OCI-LY3 (cell line): ENCODE measurements at regions not wholly inside any gene's neighbourhood (a gene's known extent, or its start where the extent isn't known, plus 50 kb on each side); places are given as distances from the start of the nearest gene placed in this dataset.

Experiments
- H2AFZ ChIP-seq: fragments of 200-600, 300-600 bp; shearing (Covaris generic); 2 replicates; pipeline ENCODE4 v1.6.0; 2014; ENCODE audit warnings: antibody characterized with exemption, low read depth, low read length
- H3K27ac ChIP-seq: fragments of 200-600, 300-600 bp; sonication (generic); 2 replicates; pipeline ENCODE4 v1.5.1; 2014; ENCODE audit warnings: mild to moderate bottlenecking, low read length, moderate library complexity, mixed read lengths
- H3K27me3 ChIP-seq: fragments of 200-600, 300-600 bp; sonication (generic); 2 replicates; pipeline ENCODE4 v1.6.1; 2014; ENCODE audit warnings: low read depth, low read length, mixed read lengths
- H3K36me3 ChIP-seq: fragments of 200-600, 300-600 bp; sonication (generic); replicated peaks from 2 replicates; pipeline ENCODE3; 2014; ENCODE audit warnings: low read depth, low read length, mixed read lengths
- H3K4me1 ChIP-seq: fragments of 300-600, 200-600 bp; sonication (generic); 2 replicates; pipeline ENCODE4 v1.6.1; 2014; ENCODE audit warnings: low read length, mixed read lengths
- H3K4me2 ChIP-seq: fragments of 200-600, 300-600 bp; sonication (generic); 2 replicates; pipeline ENCODE4 v1.6.1; 2014; ENCODE audit warnings: low read length, mixed read lengths
- H3K4me3 ChIP-seq: fragments of 300-600, 200-600 bp; sonication (generic); 2 replicates; pipeline ENCODE4 v1.5.1; 2014; ENCODE audit warnings: antibody characterized with exemption, mild to moderate bottlenecking, low read length, moderate library complexity
- H3K79me2 ChIP-seq: fragments of 300-600, 200-600 bp; shearing (Covaris generic); 2 replicates; pipeline ENCODE4 v1.6.1; 2014; ENCODE audit warnings: mild to moderate bottlenecking, low read length, mixed read lengths
- H3K9ac ChIP-seq: fragments of 300-600, 200-600 bp; shearing (Covaris generic); 2 replicates; pipeline ENCODE4 v1.6.0; 2014; ENCODE audit warnings: mild to moderate bottlenecking, low read length, moderate library complexity
- H3K9me3 ChIP-seq: fragments of 200-600, 300-600 bp; shearing (Covaris generic); 2 replicates; pipeline ENCODE4 v1.6.1; 2014; ENCODE audit warnings: low read length, mixed read lengths; ENCODE audit not compliant: insufficient read depth
- H4K20me1 ChIP-seq: fragments of 200-600, 300-600 bp; sonication (generic); 2 replicates; pipeline ENCODE4 v1.6.1; 2016; ENCODE audit warnings: low read length, mixed read lengths; ENCODE audit not compliant: insufficient read depth
- EZH2phosphoT487 ChIP-seq: fragments of 200-600 bp; shearing (Covaris generic); IDR thresholded peaks from 2 replicates; pipeline ENCODE4 v1.6.1; 2018; ENCODE audit warnings: antibody characterized with exemption, mixed run types, low read depth
- TF ChIP-seq, protein P1 (sequence below): fragments of 200-600, 300-600 bp; sonication (generic); IDR thresholded peaks from 2 replicates; pipeline ENCODE4 v1.5.1; 2014; ENCODE audit warnings: antibody characterized with exemption, low read length, low read depth

DNA sequence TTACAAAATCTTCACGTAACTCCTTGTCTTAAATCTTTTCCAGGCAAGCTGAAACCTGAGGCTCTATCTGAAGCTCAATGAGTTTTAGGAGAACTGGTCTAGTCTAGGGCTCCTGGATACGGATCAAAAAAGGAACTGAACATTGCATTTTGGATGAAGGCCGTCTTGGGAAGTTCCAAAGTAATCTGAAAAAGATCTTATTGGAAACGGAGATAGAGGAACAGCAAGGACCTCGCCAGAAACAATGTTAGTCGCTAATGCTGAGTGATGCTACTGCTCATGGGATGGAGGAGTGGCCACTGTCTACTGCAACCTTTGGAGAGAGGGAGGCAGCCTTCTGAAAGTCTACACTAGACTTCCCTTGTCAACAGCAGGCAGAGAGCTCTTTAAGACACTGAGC is 91.4 kb upstream of the ATXN1 start:
- Histone ChIP-seq H3K27me3 (no peaks in the 10 kb centered on the region), H3K9me3 (no peaks in the 10 kb centered on the region), H3K4me2 (no peak overlapping the region), H3K36me3 (no peaks in the 10 kb centered on the region), H3K4me3 (no peak overlapping the region), H2AFZ (no peak overlapping the region), H3K79me2 (no peaks in the 10 kb centered on the region), H4K20me1 (no peaks in the 10 kb centered on the region), H3K27ac (no peak overlapping the region), H3K9ac (no peak overlapping the region), H3K4me1 (peaks cover 5% of the 10 kb centered on the region)
- TF ChIP-seq, protein P1, sequence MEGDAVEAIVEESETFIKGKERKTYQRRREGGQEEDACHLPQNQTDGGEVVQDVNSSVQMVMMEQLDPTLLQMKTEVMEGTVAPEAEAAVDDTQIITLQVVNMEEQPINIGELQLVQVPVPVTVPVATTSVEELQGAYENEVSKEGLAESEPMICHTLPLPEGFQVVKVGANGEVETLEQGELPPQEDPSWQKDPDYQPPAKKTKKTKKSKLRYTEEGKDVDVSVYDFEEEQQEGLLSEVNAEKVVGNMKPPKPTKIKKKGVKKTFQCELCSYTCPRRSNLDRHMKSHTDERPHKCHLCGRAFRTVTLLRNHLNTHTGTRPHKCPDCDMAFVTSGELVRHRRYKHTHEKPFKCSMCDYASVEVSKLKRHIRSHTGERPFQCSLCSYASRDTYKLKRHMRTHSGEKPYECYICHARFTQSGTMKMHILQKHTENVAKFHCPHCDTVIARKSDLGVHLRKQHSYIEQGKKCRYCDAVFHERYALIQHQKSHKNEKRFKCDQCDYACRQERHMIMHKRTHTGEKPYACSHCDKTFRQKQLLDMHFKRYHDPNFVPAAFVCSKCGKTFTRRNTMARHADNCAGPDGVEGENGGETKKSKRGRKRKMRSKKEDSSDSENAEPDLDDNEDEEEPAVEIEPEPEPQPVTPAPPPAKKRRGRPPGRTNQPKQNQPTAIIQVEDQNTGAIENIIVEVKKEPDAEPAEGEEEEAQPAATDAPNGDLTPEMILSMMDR = no peak
- no peak for TF ChIP-seq EZH2phosphoT487

DNA sequence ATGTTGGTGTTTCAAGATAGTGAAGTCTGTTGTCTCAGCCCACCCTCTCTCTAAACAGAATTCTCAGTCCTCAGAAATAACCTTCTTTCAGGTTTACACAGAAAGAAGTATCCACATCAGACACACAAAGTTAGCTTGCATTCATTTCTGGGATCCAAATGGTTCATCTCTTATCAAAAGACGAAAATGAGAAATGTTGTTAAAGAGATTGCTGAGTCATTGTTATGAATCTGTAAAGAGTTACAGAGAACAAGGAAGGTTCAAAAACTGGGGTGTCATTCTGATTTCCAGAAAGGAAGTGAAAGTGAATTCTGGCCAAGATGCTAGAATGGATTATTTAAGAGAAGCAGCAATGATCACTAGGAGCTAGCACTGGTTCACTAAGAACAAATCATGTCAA is 90.5 kb upstream of the ATXN1 start:
- H3K27ac ChIP-seq = no peak overlapping the region
- H3K9me3 ChIP-seq = no peaks in the 10 kb centered on the region
- no peaks in the 10 kb centered on the region for H3K79me2 ChIP-seq
- no peaks in the 10 kb centered on the region for H3K36me3 ChIP-seq
- no peak for TF ChIP-seq EZH2phosphoT487
- TF ChIP-seq, protein P1 = no peak
- no peaks in the 10 kb centered on the region for H4K20me1 ChIP-seq
- H3K4me2 ChIP-seq = no peak overlapping the region
- H3K27me3 ChIP-seq = no peaks in the 10 kb centered on the region
- H2AFZ ChIP-seq = no peak overlapping the region
- no peak overlapping the region for H3K4me3 ChIP-seq
- H3K4me1 ChIP-seq = peaks cover 5% of the 10 kb centered on the region
- no peak overlapping the region for H3K9ac ChIP-seq

DNA sequence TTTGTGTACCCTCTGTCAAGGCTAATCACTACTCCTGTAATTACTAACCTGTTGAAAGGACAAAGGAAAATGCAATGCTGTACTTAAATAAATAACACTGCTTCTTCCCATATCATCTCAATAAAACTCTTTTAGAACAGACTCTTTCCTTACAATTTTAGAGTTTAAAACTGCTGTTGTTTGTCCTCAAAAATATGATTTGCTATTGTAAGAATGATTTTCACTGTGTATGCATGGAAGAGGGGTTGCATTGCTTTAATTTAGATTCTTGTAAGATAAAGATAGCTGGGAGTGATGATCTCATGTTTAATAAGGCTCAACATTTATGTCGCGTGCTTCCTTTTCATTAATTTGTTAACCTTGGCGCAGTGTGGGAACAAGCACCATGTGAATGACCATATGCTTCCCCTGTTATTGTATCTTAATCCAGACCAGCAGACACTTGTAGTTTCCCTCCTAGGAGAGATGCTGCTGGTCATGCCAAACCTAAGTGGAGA is 89.8 kb upstream of the ATXN1 start:
- no peak overlapping the region for H3K9ac ChIP-seq
- no peaks in the 10 kb centered on the region for H4K20me1 ChIP-seq
- H3K9me3 ChIP-seq = no peaks in the 10 kb centered on the region
- no peak overlapping the region for H2AFZ ChIP-seq
- H3K4me3 ChIP-seq = no peak overlapping the region
- no peaks in the 10 kb centered on the region for H3K27me3 ChIP-seq
- H3K79me2 ChIP-seq = no peaks in the 10 kb centered on the region
- H3K4me1 ChIP-seq = peaks cover 5% of the 10 kb centered on the region
- H3K27ac ChIP-seq = no peak overlapping the region
- no peak overlapping the region for H3K4me2 ChIP-seq
- no peaks in the 10 kb centered on the region for H3K36me3 ChIP-seq
- TF ChIP-seq, protein P1 = no peak
- TF ChIP-seq EZH2phosphoT487 = no peak

DNA sequence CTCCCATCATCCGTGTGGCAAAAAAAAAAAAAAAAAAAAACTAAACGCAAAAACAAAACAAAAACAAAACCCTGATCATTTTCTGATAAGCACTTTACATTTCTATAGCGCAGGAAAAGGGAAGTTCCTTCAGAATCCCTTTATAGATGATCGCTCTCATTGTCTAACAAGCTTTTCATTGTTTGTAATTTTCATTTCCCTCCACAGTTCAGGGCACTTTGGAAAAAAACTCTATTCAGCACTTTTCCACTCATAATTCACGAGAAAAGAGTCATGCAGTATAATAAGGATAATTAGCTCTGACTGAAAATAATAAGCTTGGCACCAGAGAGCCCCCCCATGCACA is 89.4 kb upstream of the ATXN1 start:
- Histone ChIP-seq H3K36me3 (no peaks in the 10 kb centered on the region), H3K9me3 (no peaks in the 10 kb centered on the region), H3K79me2 (no peaks in the 10 kb centered on the region), H3K9ac (no peak overlapping the region), H3K4me2 (no peak overlapping the region), H3K4me3 (no peak overlapping the region), H3K27ac (no peak overlapping the region), H3K27me3 (no peaks in the 10 kb centered on the region), H3K4me1 (peaks cover 5% of the 10 kb centered on the region), H2AFZ (no peak overlapping the region), H4K20me1 (no peaks in the 10 kb centered on the region)
- TF ChIP-seq, protein P1 = no peak
- no peak for TF ChIP-seq EZH2phosphoT487
